Dedifferentiated amniotic fluid mesenchymal stem cell (primary cell): ENCODE measurements at regions not wholly inside any gene's neighbourhood (a gene's known extent, or its start where the extent isn't known, plus 50 kb on each side); places are given as distances from the start of the nearest gene placed in this dataset.
A peak's percentile ranks its signal among the peaks of the same experiment; 100 is the strongest.

ENCODE experiments used
- DNase-seq: peaks from one replicate; pipeline ENCODE4 v3.0.0-alpha.2; 2016; ENCODE audit errors: extremely low spot score

DNA sequence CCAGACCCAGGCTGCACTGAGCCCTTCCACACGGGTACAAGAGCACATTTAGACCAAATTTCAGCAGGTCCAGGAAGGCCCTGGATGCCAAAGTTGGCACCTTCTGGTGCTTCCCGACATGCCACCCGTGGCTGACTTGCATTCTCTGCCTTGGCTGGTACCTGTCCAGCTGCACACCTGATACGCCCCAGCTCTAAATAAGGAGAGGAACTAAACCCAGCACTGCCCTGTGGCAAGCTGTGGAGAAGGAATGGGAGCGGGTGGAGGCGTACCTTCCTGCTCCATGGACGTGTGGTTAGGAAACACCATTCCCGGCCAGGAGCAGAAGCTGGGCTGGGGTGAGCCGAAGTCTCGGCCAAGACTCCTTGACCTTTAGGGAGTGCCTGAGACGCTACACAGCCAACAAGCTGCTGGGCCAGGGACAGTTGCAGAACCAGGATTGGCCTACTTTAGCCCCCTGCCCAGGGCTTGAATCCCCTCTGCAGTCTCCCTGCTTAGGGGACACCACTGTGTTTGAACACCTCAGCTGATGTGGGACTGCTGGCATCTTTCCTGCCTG lies 86.5 kb upstream of the TAF1B start:
- DNase-seq, result no peak

GRCh38 chr2:9757501-9758264 lies 85.6 kb upstream of the TAF1B start:
- DNase-seq, result peak; percentile 38

DNA sequence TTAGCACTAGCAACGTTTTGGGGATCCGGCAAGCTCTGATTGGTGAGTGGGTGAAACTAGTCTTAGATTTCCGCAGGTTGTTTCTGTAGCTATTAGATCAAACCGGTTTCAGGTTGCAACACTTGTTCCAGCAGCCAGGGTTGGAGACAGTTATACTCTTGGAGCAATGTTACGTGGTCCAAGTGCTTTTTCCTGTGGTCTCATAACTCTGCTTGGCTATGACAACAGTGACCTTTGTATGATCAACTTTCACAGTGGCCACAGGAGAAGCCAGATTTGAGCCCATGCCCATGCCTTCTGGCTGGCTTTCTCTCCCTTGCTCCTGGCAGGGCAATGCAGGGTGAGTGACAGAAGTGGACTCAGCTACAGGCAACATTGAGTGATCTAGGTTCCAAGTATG lies 84.5 kb upstream of the TAF1B start:
- DNase-seq, result no peak

DNA sequence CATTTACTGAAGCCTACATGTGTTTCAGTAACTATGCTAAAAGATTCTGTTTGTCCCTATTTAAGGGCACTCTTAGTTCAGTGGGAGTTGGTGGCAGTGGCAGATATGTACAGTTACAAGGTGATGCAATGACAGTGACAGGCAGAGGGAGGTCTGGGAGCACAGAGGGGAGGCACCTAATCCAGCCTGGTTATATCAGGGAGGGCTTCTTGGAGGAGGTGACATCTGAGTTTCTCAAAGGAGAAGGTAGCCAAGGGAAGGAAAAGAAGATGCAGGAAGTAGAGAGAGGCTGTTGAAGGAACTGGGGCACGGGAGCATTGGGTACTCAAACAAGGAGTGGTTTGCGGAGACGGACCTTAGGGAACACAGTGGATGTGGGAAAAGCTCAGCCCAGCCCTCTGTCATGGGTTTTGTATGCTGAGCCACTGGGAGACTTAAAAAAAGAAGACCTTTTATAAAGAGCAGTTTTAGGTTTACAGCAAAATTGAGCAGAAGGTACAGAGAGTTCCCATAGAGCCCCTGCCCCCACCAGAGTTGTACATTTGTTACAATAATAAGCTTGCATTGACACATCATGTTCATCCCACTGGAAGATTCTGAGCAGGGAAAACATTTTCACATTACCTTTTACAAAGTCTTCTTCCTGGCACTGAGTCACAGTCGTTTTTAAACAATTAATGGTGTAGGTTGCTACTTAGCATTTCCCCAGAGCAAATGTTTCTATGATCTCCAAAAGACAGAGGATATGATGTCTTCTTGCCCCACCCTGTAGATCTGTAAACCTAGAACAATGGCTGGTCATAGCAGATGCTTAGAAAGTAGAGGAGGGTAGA lies 83.0 kb upstream of the TAF1B start:
- DNase-seq, result no peak

DNA sequence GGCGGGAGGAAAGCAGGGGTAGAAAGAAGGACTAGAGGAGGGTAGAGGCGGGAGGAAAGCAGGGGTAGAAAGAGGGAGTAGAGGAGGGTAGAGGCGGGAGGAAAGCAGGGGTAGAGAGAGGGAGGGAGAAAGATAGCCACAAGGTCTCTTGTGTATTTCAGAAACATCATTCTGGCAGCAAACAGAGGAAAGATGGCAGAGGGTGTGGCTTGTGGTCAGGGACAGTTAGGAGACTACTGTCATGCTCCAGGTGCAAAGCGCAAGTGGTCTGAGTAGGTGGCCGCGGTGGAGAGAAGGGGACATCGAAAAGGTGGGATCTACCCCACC lies 82.4 kb upstream of the TAF1B start:
- no peak for DNase-seq

GRCh38 chr2:9761577-9761976 lies 81.7 kb upstream of the TAF1B start:
- DNase-seq, result no peak

DNA sequence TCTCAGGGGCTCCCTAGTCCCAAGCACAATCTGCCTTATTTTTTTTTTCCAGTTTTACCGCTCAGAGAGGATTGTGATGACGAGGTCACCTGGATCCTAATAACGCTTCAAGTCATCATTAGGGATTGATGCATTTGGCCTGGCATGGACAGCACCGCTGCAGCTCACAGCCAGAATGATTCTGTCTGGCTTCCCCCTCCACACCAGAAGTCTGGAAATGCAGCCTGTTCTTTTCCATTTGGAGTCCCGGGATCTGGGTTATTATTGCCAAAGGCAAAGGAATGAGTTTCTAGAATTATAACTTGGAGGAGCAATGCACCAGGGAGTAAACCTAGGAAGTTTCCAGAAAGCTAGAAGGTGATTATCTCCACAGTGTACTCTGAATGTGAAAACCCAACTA lies 81.1 kb upstream of the TAF1B start:
- no peak for DNase-seq

DNA sequence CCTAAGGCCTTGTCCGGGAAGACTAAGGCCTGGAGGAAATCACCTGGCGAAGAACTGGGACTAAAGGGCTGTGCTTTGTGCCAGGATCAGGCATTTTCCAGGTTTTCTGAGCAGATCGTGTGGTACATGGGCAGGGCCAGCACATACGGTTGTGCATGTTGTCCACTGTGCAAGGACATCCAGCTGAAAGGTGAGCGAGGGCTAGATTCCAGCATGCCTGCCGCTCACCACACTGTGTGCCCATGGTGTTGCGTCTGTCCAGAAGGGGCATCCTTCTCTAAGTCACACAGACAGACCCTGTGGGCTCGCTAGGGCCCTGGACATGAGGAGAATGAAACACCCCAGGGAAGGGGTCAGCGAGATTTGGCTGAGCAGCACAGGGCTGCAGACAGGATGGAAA lies 80.3 kb upstream of the TAF1B start:
- no peak for DNase-seq

- no peak for DNase-seq
Observed at GRCh38 chr2:9763356-9764152, 79.7 kb upstream of the TAF1B start.

DNA sequence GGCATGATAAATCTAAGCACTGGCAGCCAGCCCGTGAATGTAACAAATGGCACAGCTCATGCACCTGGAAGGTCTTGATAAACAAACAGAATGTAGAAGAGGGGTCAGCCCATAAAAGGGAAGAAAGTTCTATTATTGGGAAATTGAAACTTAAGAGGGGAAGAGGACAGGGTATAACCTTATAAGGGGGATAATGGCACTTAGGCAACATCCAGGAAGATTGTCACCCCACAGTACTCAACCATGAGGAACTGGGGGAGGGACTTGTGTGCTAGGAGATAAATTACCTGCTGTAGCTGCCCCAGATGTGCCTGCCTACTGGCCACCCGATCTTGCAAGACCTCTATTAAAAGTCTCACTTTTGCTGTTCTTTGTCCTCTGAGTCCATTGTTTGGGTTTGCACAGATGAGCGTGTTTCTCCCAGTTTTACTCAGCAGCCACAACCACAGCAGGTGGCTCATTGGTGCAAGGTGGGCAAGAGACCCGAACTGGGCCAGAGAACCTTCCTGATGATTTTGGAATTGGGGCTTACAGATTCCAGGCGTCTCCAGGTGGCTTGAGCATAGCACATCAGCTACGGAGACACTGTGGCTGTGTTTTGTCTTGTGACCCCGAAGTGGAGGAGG lies 79.0 kb upstream of the TAF1B start:
- DNase-seq, result no peak

GRCh38 chr2:9765611-9766531 lies 77.4 kb upstream of the TAF1B start:
- no peak for DNase-seq

- no peak for DNase-seq
Observed at GRCh38 chr2:9767656-9768281, 75.5 kb upstream of the TAF1B start.

DNA sequence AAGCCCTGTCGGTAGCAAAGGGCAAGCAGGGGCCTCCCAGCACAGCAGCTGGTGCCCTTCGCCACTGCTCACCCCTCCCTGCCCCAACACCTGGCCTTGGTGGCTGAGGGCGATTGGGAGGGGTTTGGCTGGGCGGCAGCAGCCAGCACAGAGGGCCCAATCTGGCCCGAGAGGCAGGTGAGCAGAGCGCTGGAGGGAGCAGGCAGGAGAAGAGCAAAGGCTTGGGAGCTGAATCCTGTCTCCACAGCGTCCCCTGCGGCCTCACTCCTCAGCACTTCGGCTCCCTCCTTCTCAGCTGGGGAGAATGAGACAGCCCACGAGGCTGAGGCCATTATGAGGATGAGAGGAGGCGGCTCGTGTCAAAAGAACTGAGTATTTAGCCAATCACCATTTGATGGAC lies 74.9 kb upstream of the TAF1B start:
- DNase-seq, result no peak

DNA sequence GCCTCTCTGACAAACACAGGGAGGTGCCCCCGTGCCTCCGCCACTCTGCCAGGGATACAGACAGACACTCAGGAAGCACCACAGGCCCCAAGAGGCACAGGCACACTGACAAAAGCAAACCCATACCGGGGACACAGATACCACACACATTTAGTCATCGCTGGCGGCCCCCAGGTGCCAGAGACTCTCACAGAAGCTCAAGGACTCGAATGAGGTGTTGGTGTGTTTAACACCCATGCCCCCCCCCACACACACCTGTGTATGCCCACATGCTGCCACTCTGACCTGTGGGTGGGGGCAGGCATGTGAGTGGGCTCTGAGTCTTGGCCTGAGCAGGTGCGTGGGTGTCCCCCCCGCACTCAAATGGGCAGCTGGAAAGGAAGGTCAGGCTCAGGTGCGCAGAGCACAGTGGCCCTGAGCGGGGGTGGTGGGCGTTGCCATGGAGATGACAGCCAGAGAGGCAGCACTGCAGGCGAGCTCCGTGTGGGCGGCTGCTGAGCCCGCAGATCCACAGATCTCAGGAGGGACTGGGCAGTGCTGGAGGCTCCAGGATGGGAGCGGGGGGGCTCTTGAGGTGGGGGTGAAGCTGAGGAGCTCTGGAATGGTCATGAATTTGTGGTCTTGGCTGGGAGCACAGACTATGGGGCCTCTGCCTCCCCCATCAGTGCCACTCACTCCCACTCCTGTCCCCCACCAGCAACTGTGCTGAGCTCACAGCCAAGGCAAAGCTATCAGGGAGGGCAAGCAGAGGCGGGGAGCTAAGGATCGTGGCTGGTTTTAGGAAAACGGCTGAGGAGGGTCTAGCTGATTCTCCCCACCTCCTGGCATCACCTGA lies 73.9 kb upstream of the TAF1B start:
- no peak for DNase-seq

- no peak for DNase-seq
Observed at GRCh38 chr2:9770006-9770307, 73.3 kb upstream of the TAF1B start.

- peak; percentile 26 for DNase-seq
Observed at GRCh38 chr2:9770308-9771100, 72.8 kb upstream of the TAF1B start.

DNA sequence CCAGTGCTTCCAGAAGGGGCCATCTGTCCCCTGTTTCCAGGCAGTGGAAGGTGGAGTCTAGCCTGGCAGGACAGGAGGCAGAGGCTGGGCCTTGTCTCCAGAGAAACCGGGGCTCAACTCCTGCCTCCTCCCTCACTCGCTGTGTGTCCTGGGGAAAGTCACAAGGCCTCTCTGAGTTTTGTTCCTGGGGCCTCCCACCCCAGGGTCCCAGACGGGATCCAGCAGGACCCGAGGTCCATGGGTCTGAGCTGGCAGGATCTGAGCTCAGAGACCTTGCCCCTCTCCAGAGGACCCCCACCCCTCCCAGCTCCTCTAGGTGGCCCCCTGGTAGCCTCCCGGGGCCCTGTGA lies 72.2 kb upstream of the TAF1B start:
- DNase-seq, result no peak

- peak; percentile 44 for DNase-seq
Observed at GRCh38 chr2:9771481-9772017, 71.7 kb upstream of the TAF1B start.
